ENCODE measurements at regions not wholly inside any gene's neighbourhood (a gene's known extent, or its start where the extent isn't known, plus 50 kb on each side); places are given as distances from the start of the nearest gene placed in this dataset.

- ATAC-seq = no peak
- intact Hi-C loops (cut with DNase I, micrococcal nuclease) = no loop called here
Measured at GRCh38 chr2:46816151-46816845, 99.3 kb downstream of the MCFD2 start.

DNA sequence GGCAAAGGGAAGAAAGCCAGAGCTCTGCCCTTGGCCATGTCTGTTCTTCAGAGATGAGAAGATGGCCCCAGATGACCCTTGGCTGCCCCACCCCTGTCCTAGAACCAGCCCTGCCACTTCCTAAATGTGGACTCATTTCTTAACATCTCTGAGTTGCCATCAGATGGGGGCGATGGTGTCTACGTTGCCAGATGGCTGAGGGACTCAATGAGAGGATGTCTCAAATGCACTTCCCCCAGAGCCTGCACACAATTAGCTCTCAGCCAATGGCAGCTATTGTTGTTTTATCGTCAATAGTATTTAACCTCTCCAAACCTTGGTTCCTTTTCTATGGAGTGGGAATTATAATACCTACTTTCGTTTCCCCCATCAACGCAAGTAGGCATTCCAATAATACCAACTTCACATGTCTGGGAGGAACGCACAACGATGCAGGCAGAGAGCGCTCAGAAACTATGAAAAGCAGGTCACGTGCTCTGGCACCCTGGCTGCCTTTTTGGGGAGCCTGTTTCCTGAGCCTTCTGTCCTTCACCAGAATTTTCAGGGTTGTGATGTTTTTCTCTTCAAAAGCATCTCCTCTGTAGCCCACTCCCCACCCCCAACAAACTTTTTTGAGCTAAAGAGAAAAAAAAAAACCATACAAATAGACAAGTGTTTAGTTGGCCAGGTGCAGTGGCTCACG lies 100.3 kb downstream of the MCFD2 start:
- intact Hi-C loops (cut with DNase I, micrococcal nuclease) = no loop called here
- no peak for DNase-seq
- ATAC-seq = no peak

More at GRCh38 chr2:46816151-46816845, 99.3 kb downstream of the MCFD2 start:
- DNase-seq = no peak

DNA sequence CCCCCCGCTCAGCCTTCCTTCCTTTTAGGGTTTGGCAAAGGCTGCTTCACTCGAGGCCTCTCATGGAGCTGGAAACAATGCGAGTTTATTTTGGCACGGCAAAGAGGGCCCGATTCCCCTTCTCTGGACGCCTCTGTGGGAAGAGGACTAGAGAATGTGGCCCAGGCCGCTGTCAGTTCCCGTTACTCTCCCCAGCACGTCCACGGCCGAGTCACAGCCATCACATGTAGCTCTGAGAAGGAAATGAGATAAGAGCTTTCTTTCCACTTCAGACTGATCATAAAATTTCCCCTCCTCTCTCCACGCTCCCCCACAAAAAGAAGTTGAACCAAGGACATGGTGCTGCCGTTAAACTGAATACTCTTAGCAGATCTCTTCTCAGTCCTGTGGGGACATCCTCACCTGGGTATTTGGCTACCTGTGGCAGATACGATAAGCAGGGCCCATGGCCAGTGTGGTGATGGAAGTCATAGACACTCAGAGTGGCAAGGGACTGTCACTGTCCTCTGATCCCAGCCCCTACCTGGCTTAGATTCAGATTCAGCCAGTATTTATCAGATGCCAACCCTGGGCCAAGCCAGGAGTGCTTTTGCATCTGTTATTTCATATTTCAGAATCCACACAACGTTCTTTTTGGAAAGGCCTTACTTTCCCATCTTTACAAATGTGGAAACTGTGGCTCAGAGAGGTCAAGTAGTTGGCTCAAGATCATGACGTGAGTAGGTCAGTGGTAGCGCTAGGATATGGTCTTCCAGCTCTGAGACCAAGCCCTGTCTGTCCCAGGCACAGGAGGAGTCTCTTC lies 101.2 kb downstream of the MCFD2 start:
- no peak for ATAC-seq

DNA sequence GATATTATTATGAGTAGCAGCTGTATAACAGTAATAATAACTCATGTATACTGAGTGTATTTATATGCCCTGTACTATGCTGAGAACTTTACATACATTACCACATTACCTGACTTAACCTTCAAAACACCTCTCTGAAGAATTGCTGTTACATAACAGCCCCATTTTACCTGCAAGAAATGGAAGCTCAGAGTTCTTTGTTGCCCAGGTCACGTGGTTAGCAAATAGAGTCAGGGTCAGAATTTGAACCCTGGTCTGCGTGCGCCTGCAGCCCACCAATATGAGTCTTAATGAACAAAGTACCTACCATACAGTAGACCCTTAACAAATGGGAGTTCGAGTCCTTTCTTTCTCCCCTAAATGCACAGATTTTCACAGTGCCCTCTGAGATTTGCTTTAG lies 101.9 kb downstream of the MCFD2 start:
- no peak for ATAC-seq
- intact Hi-C loops (cut with DNase I, micrococcal nuclease) = no loop called here
- no peak for DNase-seq

More for the DNA sequence above, 101.2 kb downstream of the MCFD2 start:
- DNase-seq = peak; percentile 34 to 67
- intact Hi-C loops (cut with DNase I, micrococcal nuclease) = no loop called here

DNA sequence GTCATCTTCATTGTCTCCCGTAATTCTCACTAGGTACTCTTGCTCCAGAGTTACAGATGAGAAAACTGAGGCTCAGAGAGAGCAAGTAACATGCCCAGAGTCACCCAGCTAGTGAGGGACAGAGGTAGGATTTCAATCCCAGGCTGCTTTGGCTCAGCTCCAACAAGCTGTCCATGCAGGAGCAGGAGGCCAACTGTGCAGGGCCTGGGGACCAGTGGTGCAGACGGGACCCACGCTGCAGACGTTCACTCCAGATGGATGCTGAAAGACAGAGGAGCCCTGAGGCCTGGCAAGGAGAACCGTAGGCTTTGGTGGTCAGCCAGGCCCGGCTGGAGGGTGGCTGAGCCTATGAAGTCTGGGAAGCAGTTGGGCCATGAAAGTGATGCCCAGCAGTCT lies 102.6 kb downstream of the MCFD2 start:
- DNase-seq (peak in 1 of 2 donors; percentile 29), ATAC-seq (no peak)
- intact Hi-C loops (cut with DNase I, micrococcal nuclease) = no loop called here
